ENCODE measurements at regions not wholly inside any gene's neighbourhood (a gene's known extent, or its start where the extent isn't known, plus 50 kb on each side); places are given as distances from the start of the nearest gene placed in this dataset.

DNA sequence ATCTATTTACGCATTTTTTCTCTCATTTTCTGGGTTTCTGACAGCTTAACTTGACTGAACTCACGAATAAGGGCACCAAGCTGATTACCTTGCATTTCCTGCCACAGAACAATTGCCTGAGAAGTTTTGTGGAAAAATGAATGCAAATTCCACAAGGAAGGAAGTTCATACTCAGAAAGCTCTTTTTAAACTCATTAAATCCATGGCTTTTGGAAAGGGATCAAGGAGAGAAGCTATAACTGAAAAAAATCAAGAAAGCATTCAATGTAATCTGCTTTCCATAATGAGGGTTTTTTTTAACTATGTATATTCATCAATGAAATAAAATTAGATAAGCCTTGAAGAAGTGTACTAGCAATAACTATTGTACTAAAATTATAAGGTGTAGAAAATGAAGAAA lies 252.5 kb downstream of the GPM6A start:
- H3K9me3 Mint-ChIP-seq, result no peaks in the 10 kb centered on the region
- no peaks in the 10 kb centered on the region for H3K4me1 Mint-ChIP-seq (ENCODE audit: low read depth)
- no peak overlapping the region for H3K27ac Mint-ChIP-seq
- H3K4me3 Mint-ChIP-seq, result no peak overlapping the region
- no peaks in the 10 kb centered on the region for H3K36me3 Mint-ChIP-seq (ENCODE audit: low read depth)
- intact Hi-C loops (cut with micrococcal nuclease), result no loop called here
- no peak for DNase-seq (ENCODE audit: low spot score)
- no peaks in the 10 kb centered on the region for H3K27me3 Mint-ChIP-seq (ENCODE audit: insufficient read depth)

DNA sequence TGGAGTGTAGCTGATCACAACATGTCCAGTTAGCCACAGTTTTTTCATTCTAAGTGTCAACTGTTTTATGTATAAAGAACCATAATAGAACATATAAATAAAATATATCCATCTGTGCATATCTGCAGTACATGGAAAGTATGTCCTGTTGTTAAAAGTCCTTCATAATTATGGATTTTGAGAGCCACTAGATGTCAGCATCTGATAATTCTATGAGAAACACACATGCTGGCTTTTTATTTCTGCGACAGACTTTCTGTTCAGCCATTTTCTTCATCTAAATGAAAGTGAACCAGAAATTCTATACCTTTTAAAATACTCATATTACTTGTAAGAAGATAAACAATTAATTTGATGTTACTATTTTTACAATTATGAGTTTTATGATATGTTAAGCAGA lies 251.5 kb downstream of the GPM6A start:
- intact Hi-C loops (cut with micrococcal nuclease), result no loop called here
- no peaks in the 10 kb centered on the region for H3K36me3 Mint-ChIP-seq (ENCODE audit: low read depth)
- H3K9me3 Mint-ChIP-seq, result no peaks in the 10 kb centered on the region
- H3K27ac Mint-ChIP-seq, result no peak overlapping the region
- no peaks in the 10 kb centered on the region for H3K27me3 Mint-ChIP-seq (ENCODE audit: insufficient read depth)
- H3K4me1 Mint-ChIP-seq (ENCODE audit: low read depth), result no peaks in the 10 kb centered on the region
- DNase-seq (ENCODE audit: low spot score), result no peak
- H3K4me3 Mint-ChIP-seq, result no peak overlapping the region

DNA sequence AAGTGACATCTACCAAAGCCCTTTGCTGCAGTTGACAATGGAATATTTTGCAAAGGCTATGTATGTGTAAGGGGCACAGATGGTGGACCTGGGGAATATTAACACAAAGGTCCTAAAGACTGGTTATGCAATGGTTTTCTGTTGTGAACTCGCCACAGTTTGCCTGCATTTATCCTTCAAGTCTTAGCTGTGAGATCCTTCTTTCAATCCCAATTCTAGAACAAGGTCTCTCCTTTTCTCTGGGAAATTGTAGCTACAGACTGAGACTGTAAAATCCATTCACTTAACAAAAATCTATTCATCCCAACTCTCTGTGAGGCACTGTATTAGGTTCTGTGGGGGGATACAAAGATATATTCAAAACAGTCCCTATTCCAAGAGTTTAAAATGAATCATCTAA lies 250.4 kb downstream of the GPM6A start:
- no peak for DNase-seq (ENCODE audit: low spot score)
- Mint-ChIP-seq H3K4me1 (ENCODE audit: low read depth) (no peaks in the 10 kb centered on the region), H3K27ac (no peak overlapping the region), H3K27me3 (ENCODE audit: insufficient read depth) (no peaks in the 10 kb centered on the region), H3K4me3 (no peak overlapping the region), H3K9me3 (no peaks in the 10 kb centered on the region), H3K36me3 (ENCODE audit: low read depth) (no peaks in the 10 kb centered on the region)
- intact Hi-C loops (cut with micrococcal nuclease), result no loop called here

DNA sequence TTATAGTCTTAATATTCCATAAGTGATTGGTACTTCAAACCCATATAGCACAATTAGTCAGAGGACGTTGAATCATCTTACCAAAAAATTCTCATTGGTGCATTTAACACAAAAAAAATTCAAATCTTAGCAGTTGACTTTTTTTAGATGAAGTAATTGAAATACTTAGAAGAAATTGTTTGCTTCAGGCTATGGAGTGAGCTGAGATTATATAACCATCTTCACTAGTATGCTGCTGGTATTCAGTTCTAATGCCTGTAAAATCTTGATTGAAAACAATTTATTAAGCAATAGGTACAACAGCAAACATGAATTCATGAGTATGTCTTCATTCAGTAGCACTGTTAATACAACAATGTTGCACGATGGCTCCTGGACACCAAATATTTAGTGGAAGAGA lies 250.0 kb downstream of the GPM6A start:
- Mint-ChIP-seq H3K36me3 (ENCODE audit: low read depth) (no peaks in the 10 kb centered on the region), H3K4me1 (ENCODE audit: low read depth) (no peaks in the 10 kb centered on the region), H3K27ac (no peak overlapping the region), H3K9me3 (no peaks in the 10 kb centered on the region), H3K4me3 (no peak overlapping the region), H3K27me3 (ENCODE audit: insufficient read depth) (no peaks in the 10 kb centered on the region)
- no peak for DNase-seq (ENCODE audit: low spot score)
- intact Hi-C loops (cut with micrococcal nuclease), result no loop called here

DNA sequence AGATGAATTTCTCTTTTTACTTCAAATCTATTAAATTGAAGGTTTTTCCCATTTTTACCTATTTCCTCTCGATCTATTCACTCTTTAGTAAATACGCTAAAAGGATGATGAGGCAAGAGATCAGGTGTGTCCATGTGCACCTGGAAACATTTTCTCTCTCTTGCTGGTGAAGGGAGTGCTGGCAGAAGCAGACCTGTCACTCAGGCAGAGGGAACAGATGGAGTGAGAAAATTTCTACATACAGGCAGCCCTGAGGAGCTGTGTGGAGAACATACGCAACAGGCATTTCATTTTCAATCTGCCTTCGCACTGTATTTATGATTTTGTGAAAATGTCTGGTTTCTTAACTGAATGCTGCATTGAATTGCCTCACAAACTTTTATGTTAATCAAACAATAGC lies 249.5 kb downstream of the GPM6A start:
- Mint-ChIP-seq H3K27me3 (ENCODE audit: insufficient read depth) (no peaks in the 10 kb centered on the region), H3K36me3 (ENCODE audit: low read depth) (no peaks in the 10 kb centered on the region), H3K9me3 (no peaks in the 10 kb centered on the region), H3K27ac (no peak overlapping the region), H3K4me3 (no peak overlapping the region), H3K4me1 (ENCODE audit: low read depth) (no peaks in the 10 kb centered on the region)
- intact Hi-C loops (cut with micrococcal nuclease), result no loop called here
- DNase-seq (ENCODE audit: low spot score), result no peak

Measured in activated T-helper 1 cell treated with anti-CD3 and anti-CD28 coated beads, Interleukin-12 subunit alpha, Interleukin-12 subunit beta, Interleukin-2, Interleukin-4 antibody, amounts not matched to agents 30 ng/mL and 10 ng/mL and 1 ng/mL, durations not matched to agents 14 hours and 24 hours and 36 hours (primary cell).